Esophagus muscularis mucosa (tissue), 4 donors: ENCODE measurements at regions not wholly inside any gene's neighbourhood (a gene's known extent, or its start where the extent isn't known, plus 50 kb on each side); places are given as distances from the start of the nearest gene placed in this dataset.

Experiments
- CTCF ChIP-seq, 3 experiments: fragments of 200-600 bp in 2 of 3; fragments of 450-650 bp in 1 of 3; sonication (generic) in 2 of 3; IDR thresholded peaks; one replicate each; pipeline ENCODE4 v1.5.1; 2017 to 2019; ENCODE audit warnings: antibody characterized with exemption in 3 of 3, mild to moderate bottlenecking in 2 of 3, moderate library complexity in 1 of 3
- EP300 ChIP-seq: sonication (generic); formaldehyde crosslinking; IDR thresholded peaks from one replicate; pipeline ENCODE4 v1.6.1; 2017; ENCODE audit warnings: antibody characterized with exemption
- POLR2A ChIP-seq: fragments of 450-650 bp; IDR thresholded peaks from one replicate; pipeline ENCODE4 v1.6.1; 2017; ENCODE audit warnings: antibody characterized with exemption, moderate library complexity, mild to moderate bottlenecking, low read depth

- TF ChIP-seq CTCF (IDR thresholded peaks at IDR 0.05), result no peak
- no peak for TF ChIP-seq EP300
- TF ChIP-seq POLR2A, result no peak
These were observed 97.2 kb downstream of the VPREB1 start for GRCh38 chr22:22341736-22342135.
